A673 (cell line): ENCODE measurements at regions not wholly inside any gene's neighbourhood (a gene's known extent, or its start where the extent isn't known, plus 50 kb on each side); places are given as distances from the start of the nearest gene placed in this dataset.
"Not testable (repeated sequence)": the region's sequence is repeated elsewhere in the genome, so short reads cannot be mapped to it uniquely, and the experiment has no call there.

Experiments used
- EZH2 ChIP-seq: fragments of 200-600 bp; sonication (generic); IDR thresholded peaks from 2 replicates; pipeline ENCODE4 v1.6.1; 2017; ENCODE audit warnings: borderline replicate concordance, low read depth, mild to moderate bottlenecking, mixed read lengths, antibody characterized with exemption, low read length; ENCODE audit not compliant: poor library complexity, severe bottlenecking
- TF ChIP-seq, protein P1 (sequence below): fragments of 300-800, 200-600 bp; sonication (generic); conservative IDR thresholded peaks from 2 replicates; pipeline ENCODE4 v1.5.1; 2017; ENCODE audit warnings: low read depth, mild to moderate bottlenecking, antibody characterized with exemption, low read length, moderate library complexity, mixed read lengths

DNA sequence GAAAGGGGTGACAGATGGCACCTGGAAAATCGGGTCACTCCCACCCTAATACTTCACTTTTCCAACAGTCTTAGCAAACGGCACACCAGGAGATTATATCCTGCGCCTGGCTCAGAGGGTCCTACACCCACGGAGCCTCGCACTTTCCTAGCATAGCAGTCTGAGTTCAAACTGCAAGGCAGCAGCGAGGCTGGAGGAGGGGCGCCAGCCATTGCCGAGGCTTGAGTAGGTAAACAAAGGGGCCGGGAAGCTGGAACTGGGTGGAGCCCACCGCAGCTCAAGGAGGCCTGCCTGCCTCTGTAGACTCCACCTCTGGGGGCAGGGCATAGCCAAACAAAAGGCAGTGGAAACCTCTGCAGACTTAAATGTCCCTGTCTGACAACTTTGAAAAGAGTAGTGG is 206.5 kb upstream of the CACNA2D1 start:
- not testable (repeated sequence) for TF ChIP-seq EZH2
- TF ChIP-seq, protein P1, sequence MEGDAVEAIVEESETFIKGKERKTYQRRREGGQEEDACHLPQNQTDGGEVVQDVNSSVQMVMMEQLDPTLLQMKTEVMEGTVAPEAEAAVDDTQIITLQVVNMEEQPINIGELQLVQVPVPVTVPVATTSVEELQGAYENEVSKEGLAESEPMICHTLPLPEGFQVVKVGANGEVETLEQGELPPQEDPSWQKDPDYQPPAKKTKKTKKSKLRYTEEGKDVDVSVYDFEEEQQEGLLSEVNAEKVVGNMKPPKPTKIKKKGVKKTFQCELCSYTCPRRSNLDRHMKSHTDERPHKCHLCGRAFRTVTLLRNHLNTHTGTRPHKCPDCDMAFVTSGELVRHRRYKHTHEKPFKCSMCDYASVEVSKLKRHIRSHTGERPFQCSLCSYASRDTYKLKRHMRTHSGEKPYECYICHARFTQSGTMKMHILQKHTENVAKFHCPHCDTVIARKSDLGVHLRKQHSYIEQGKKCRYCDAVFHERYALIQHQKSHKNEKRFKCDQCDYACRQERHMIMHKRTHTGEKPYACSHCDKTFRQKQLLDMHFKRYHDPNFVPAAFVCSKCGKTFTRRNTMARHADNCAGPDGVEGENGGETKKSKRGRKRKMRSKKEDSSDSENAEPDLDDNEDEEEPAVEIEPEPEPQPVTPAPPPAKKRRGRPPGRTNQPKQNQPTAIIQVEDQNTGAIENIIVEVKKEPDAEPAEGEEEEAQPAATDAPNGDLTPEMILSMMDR, result not testable (repeated sequence)
